SK-N-SH (cell line): ENCODE measurements at regions not wholly inside any gene's neighbourhood (a gene's known extent, or its start where the extent isn't known, plus 50 kb on each side); places are given as distances from the start of the nearest gene placed in this dataset.

Experiments
- CTCF ChIA-PET: fragments of 300-600, 350-600 bp; formaldehyde crosslinking; extraction: SDS; loops from one replicate; lab custom pipeline; 2021; lab: Yijun Ruan, JAX
- POLR2A ChIA-PET: fragments of 350-600 bp; sonication (Branson Sonifier 250); formaldehyde crosslinking; extraction: SDS; loops from one replicate; lab custom pipeline; 2020; ENCODE audit warnings: antibody characterized with exemption, inconsistent platforms; lab: Yijun Ruan, JAX
- DNase-seq: peaks from one replicate; pipeline ENCODE4 v3.0.0; 2012
- H2AFZ ChIP-seq: fragments of 200-600 bp; sonication (generic); 2 replicates; pipeline ENCODE4 v1.8.1; 2016; ENCODE audit warnings: antibody characterized with exemption, mild to moderate bottlenecking, low read depth
- H3F3A ChIP-seq: fragments of 200-600 bp; sonication (generic); replicated peaks from 2 replicates; pipeline ENCODE3; 2016; ENCODE audit warnings: antibody characterized with exemption, mild to moderate bottlenecking; ENCODE audit not compliant: insufficient read depth
- H3K27ac ChIP-seq, 2 experiments: fragments of 200-500 bp in 1 of 2; fragments of 200-600 bp in 1 of 2; sonication (Bioruptor generic) in 1 of 2; sonication (generic), shearing (Covaris generic) in 1 of 2; 2 replicates each; pipeline versions ENCODE4 v1.5.1 to v1.6.1; 2014 to 2016; ENCODE audit warnings: low read depth in 2 of 2, inconsistent platforms in 1 of 2, low read length in 1 of 2, mild to moderate bottlenecking in 1 of 2, mixed read lengths in 1 of 2
- H3K27me3 ChIP-seq: fragments of 200-600 bp; sonication (generic), shearing (Covaris generic); 2 replicates; pipeline ENCODE4 v1.6.1; 2016; ENCODE audit warnings: mixed run types; ENCODE audit not compliant: insufficient read depth
- H3K36me3 ChIP-seq, 2 experiments: fragments of 200-500 bp in 1 of 2; fragments of 200-600 bp in 1 of 2; sonication (Bioruptor generic) in 1 of 2; sonication (generic) in 1 of 2; replicated peaks in 1 of 2; 2 replicates each; pipeline versions ENCODE3 to v1.5.1; 2014 to 2016; ENCODE audit warnings: low read length in 1 of 2, mild to moderate bottlenecking in 1 of 2; ENCODE audit not compliant: insufficient read depth in 2 of 2, control insufficient read depth in 1 of 2
- H3K4me1 ChIP-seq, 2 experiments: fragments of 200-500 bp in 1 of 2; fragments of 200-600 bp in 1 of 2; sonication (Bioruptor generic) in 1 of 2; sonication (generic), shearing (Covaris generic) in 1 of 2; 2 replicates each; pipeline versions ENCODE4 v1.5.1 to v1.6.1; 2014 to 2016; ENCODE audit warnings: low read depth in 1 of 2, low read length in 1 of 2, mixed run types in 1 of 2; ENCODE audit not compliant: insufficient read depth in 2 of 2, control insufficient read depth in 1 of 2
- H3K4me2 ChIP-seq: fragments of 200-600 bp; sonication (generic), shearing (Covaris generic); 2 replicates; pipeline ENCODE4 v1.6.1; 2017; ENCODE audit warnings: mixed run types
- H3K4me3 ChIP-seq, 2 experiments: fragments of 200-500 bp in 1 of 2; fragments of 200-600 bp in 1 of 2; sonication (Bioruptor generic) in 1 of 2; sonication (generic), shearing (Covaris generic) in 1 of 2; 2 replicates each; pipeline versions ENCODE4 v1.5.1 to v1.8.1; 2014 to 2016; ENCODE audit warnings: low read depth in 2 of 2, inconsistent platforms in 1 of 2, low read length in 1 of 2, mild to moderate bottlenecking in 1 of 2, mixed read lengths in 1 of 2, moderate library complexity in 1 of 2
- H3K79me2 ChIP-seq: fragments of 200-600 bp; sonication (generic); 2 replicates; pipeline ENCODE4 v1.8.1; 2017; ENCODE audit warnings: mild to moderate bottlenecking; ENCODE audit not compliant: insufficient read depth
- H3K9ac ChIP-seq: fragments of 200-600 bp; sonication (generic); 2 replicates; pipeline ENCODE4 v1.6.1; 2017; ENCODE audit warnings: mixed run types
- H3K9me2 ChIP-seq: fragments of 200-600 bp; sonication (generic); 2 replicates; pipeline ENCODE4 v1.6.1; 2017; ENCODE audit warnings: mixed run types
- H3K9me3 ChIP-seq: fragments of 200-600 bp; sonication (generic); 2 replicates; pipeline ENCODE4 v1.6.1; 2017; ENCODE audit warnings: mixed run types, mild to moderate bottlenecking, moderate library complexity
- H4K20me1 ChIP-seq: fragments of 200-600 bp; sonication (generic); 2 replicates; pipeline ENCODE4 v1.6.1; 2017; ENCODE audit warnings: mild to moderate bottlenecking, mixed run types; ENCODE audit not compliant: insufficient read depth
- CHD2 ChIP-seq: fragments of 150-350 bp; IDR thresholded peaks from 2 replicates; pipeline ENCODE4 v1.6.1; 2018; ENCODE audit warnings: low read length; ENCODE audit not compliant: partially characterized antibody
- EP300 ChIP-seq, 2 experiments: IDR thresholded peaks; 2 replicates each; pipeline versions ENCODE4 v1.4.0 to v1.6.1; 2012; ENCODE audit warnings: borderline replicate concordance in 1 of 2, low read depth in 1 of 2, low read length in 1 of 2
- EZH2phosphoT487 ChIP-seq: fragments of 200-600 bp; sonication (generic); IDR thresholded peaks from 2 replicates; pipeline ENCODE4 v1.6.1; 2017; ENCODE audit warnings: low read depth, mixed run types, mild to moderate bottlenecking, antibody characterized with exemption, moderate library complexity, borderline replicate concordance
- GATA2 ChIP-seq: sonication (generic); formaldehyde crosslinking; IDR thresholded peaks from 2 replicates; pipeline ENCODE4 v1.5.0; 2020; ENCODE audit warnings: mild to moderate bottlenecking, missing genetic modification reagents
- MEF2A ChIP-seq: IDR thresholded peaks from 2 replicates; pipeline ENCODE4 v1.4.0; 2012; ENCODE audit warnings: low read depth, borderline replicate concordance
- MXI1 ChIP-seq: IDR thresholded peaks from 2 replicates; pipeline ENCODE4 v1.6.1; 2012; ENCODE audit warnings: mild to moderate bottlenecking, low read depth, low read length, improper control_type of control experiment
- NRF1 ChIP-seq: IDR thresholded peaks from 2 replicates; pipeline ENCODE4 v1.6.1; 2012; ENCODE audit warnings: low read depth, mild to moderate bottlenecking, low read length
- RAD21 ChIP-seq: IDR thresholded peaks from 2 replicates; pipeline ENCODE4 v1.6.1; 2012; ENCODE audit warnings: mild to moderate bottlenecking, low read length
- RCOR1 ChIP-seq: fragments of 150-350 bp; IDR thresholded peaks from 2 replicates; pipeline ENCODE4 v1.6.1; 2017; ENCODE audit warnings: antibody characterized with exemption, low read length
- RXRA ChIP-seq: IDR thresholded peaks from 2 replicates; pipeline ENCODE4 v1.4.0; 2012; ENCODE audit warnings: low read depth, mild to moderate bottlenecking, borderline replicate concordance
- SIN3A ChIP-seq: IDR thresholded peaks from 2 replicates; pipeline ENCODE4 v1.6.1; 2012; ENCODE audit warnings: low read depth, mild to moderate bottlenecking, low read length, moderate library complexity, borderline replicate concordance
- YY1 ChIP-seq: IDR thresholded peaks from 2 replicates; pipeline ENCODE4 v1.4.0; 2012; ENCODE audit warnings: low read depth, mild to moderate bottlenecking
- WGBS: methylation state at CpG from one replicate; pipeline ENCODE4 v1.1.6; 2017; ENCODE audit warnings: low lambda C conversion rate; 5-methylcytosine and 5-hydroxymethylcytosine counted together
- TF ChIP-seq, protein P1 (sequence below): fragments of 200-600 bp; sonication (generic); IDR thresholded peaks from 2 replicates; pipeline ENCODE4 v1.6.1; 2017; ENCODE audit warnings: antibody characterized with exemption, mild to moderate bottlenecking, moderate library complexity
- TF ChIP-seq, protein P2 (sequence below): IDR thresholded peaks from 2 replicates; pipeline ENCODE4; 2012
- TF ChIP-seq, protein P3 (sequence below): IDR thresholded peaks from 2 replicates; pipeline ENCODE4 v1.4.0; 2012; ENCODE audit warnings: low read depth, borderline replicate concordance
- TF ChIP-seq, protein P4 (sequence below): IDR thresholded peaks from 2 replicates; pipeline ENCODE4 v1.6.1; 2012; ENCODE audit warnings: mild to moderate bottlenecking, low read depth, low read length, moderate library complexity
- TF ChIP-seq, protein P5 (sequence below): IDR thresholded peaks from 2 replicates; pipeline ENCODE4 v1.4.0; 2012; ENCODE audit warnings: low read depth

DNA sequence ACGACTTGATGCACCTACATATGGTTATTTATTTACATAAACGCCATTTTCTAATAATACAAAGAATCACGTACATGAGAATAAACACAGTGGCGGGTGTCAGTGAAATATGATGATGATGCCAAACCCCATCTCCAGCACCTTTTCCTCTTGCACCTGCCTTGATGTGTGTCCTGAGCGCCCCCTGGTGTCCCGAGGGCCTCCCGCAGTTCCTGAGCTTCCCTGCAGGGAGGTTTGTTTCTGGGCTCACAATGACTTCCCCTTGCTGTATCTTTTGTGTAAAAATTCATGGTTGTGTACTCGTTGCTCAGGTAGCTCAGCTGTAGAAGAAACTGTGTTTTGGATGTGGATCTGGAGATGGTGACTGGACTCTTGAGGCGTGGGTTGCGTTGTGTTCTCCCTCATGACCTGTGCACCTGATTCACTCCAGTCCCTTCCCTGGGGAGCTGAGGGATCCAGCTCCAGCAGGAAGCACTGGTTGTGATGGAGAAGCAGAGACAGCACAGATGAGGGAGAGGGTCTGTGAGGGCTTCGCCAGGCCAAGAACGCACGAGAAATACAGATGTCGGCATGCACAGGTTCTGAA lies 1037.8 kb downstream of the TMEM121 start:
- Histone ChIP-seq H3K9ac (no peak overlapping the region), H4K20me1 (no peaks in the 10 kb centered on the region), H3K79me2 (no peaks in the 10 kb centered on the region), H3K4me2 (no peak overlapping the region), H3K27me3 (peaks cover 19% of the 10 kb centered on the region; the same call in 1 of the 2 replicates), H3K4me1 (no peaks in the 10 kb centered on the region), H3K27ac (no peak overlapping the region), H3F3A (no peaks in the 10 kb centered on the region), H2AFZ (no peak overlapping the region), H3K4me3 (no peak overlapping the region), H3K36me3 (no peaks in the 10 kb centered on the region), H3K9me2 (no peaks in the 10 kb centered on the region), H3K9me3 (no peaks in the 10 kb centered on the region)
- POLR2A ChIA-PET: no interaction called here
- 14% methylated on average over 14 of the region's 14 CpGs for whole genome bisulfite sequencing
- peak; percentile 45 for DNase-seq
- CTCF ChIA-PET: interaction anchor here (0.7 to 4.2 kb wide), 19 partner anchors 7 to 307 kb away, joined by 3 to 16 read pairs (median 4); no protein-coding TSS in a partner anchor
- TF ChIP-seq, protein P1, sequence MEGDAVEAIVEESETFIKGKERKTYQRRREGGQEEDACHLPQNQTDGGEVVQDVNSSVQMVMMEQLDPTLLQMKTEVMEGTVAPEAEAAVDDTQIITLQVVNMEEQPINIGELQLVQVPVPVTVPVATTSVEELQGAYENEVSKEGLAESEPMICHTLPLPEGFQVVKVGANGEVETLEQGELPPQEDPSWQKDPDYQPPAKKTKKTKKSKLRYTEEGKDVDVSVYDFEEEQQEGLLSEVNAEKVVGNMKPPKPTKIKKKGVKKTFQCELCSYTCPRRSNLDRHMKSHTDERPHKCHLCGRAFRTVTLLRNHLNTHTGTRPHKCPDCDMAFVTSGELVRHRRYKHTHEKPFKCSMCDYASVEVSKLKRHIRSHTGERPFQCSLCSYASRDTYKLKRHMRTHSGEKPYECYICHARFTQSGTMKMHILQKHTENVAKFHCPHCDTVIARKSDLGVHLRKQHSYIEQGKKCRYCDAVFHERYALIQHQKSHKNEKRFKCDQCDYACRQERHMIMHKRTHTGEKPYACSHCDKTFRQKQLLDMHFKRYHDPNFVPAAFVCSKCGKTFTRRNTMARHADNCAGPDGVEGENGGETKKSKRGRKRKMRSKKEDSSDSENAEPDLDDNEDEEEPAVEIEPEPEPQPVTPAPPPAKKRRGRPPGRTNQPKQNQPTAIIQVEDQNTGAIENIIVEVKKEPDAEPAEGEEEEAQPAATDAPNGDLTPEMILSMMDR: peak; percentile 74
- TF ChIP-seq MEF2A (no peak), RAD21 (peak; percentile 37), GATA2 (CRISPR knock-in tag) (no peak), EZH2phosphoT487 (no peak)

DNA sequence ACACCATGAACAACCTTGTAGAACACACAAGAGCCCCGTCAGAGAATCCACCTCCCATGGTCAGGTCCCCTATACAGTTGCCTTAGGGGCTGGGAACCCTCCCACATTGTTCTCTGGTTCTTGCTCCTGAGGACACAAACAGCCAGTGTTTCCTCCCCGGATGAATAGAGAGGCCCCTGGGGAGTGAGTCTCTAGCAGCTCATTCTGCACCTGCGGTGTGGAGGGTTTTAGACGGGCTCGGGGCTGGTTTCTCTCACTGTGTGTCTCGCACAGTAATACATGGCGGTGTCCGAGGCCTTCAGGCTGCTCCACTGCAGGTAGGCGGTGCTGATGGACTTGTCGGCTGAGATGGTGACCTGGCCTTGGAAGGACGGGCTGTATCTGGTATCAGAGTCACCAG lies 1052.1 kb downstream of the TMEM121 start:
- no peaks in the 10 kb centered on the region for H3K4me1 ChIP-seq
- H3K9me3 ChIP-seq: no peaks in the 10 kb centered on the region
- no peaks in the 10 kb centered on the region for H3K79me2 ChIP-seq
- H3K9ac ChIP-seq: no peak overlapping the region
- H3F3A ChIP-seq: no peaks in the 10 kb centered on the region
- ChIA-PET POLR2A (no interaction called here), CTCF (interaction anchor here (1.5 kb wide), 1 partner anchor 40 kb away, joined by 4 read pairs; no protein-coding TSS in a partner anchor)
- 2% methylated on average over 11 of the region's 11 CpGs for WGBS
- H3K27me3 ChIP-seq: peaks cover 22% of the 10 kb centered on the region; the same call in 1 of the 2 replicates
- no peak overlapping the region for H3K4me2 ChIP-seq
- H3K9me2 ChIP-seq: no peaks in the 10 kb centered on the region
- H3K27ac ChIP-seq: no peak overlapping the region
- no peaks in the 10 kb centered on the region for H3K36me3 ChIP-seq
- no peak overlapping the region for H2AFZ ChIP-seq
- no peaks in the 10 kb centered on the region for H4K20me1 ChIP-seq
- H3K4me3 ChIP-seq: no peak overlapping the region
- no peak for DNase-seq
- TF ChIP-seq, protein P2, sequence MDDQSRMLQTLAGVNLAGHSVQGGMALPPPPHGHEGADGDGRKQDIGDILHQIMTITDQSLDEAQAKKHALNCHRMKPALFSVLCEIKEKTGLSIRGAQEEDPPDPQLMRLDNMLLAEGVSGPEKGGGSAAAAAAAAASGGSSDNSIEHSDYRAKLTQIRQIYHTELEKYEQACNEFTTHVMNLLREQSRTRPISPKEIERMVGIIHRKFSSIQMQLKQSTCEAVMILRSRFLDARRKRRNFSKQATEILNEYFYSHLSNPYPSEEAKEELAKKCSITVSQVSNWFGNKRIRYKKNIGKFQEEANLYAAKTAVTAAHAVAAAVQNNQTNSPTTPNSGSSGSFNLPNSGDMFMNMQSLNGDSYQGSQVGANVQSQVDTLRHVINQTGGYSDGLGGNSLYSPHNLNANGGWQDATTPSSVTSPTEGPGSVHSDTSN: no peak
- no peak for TF ChIP-seq YY1
- no peak for TF ChIP-seq MXI1
- TF ChIP-seq EP300 (IDR thresholded peaks at IDR 0.05; ENCODE audit: borderline replicate concordance in 1 of 2, low read depth in 1 of 2, low read length in 1 of 2): no peak
- TF ChIP-seq, protein P3, sequence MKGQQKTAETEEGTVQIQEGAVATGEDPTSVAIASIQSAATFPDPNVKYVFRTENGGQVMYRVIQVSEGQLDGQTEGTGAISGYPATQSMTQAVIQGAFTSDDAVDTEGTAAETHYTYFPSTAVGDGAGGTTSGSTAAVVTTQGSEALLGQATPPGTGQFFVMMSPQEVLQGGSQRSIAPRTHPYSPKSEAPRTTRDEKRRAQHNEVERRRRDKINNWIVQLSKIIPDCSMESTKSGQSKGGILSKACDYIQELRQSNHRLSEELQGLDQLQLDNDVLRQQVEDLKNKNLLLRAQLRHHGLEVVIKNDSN: no peak
- no peak for TF ChIP-seq CHD2
- no peak for TF ChIP-seq NRF1
- no peak for TF ChIP-seq SIN3A
- no peak for TF ChIP-seq RCOR1
- TF ChIP-seq RAD21: no peak
- no peak for TF ChIP-seq RXRA
- TF ChIP-seq, protein P4, sequence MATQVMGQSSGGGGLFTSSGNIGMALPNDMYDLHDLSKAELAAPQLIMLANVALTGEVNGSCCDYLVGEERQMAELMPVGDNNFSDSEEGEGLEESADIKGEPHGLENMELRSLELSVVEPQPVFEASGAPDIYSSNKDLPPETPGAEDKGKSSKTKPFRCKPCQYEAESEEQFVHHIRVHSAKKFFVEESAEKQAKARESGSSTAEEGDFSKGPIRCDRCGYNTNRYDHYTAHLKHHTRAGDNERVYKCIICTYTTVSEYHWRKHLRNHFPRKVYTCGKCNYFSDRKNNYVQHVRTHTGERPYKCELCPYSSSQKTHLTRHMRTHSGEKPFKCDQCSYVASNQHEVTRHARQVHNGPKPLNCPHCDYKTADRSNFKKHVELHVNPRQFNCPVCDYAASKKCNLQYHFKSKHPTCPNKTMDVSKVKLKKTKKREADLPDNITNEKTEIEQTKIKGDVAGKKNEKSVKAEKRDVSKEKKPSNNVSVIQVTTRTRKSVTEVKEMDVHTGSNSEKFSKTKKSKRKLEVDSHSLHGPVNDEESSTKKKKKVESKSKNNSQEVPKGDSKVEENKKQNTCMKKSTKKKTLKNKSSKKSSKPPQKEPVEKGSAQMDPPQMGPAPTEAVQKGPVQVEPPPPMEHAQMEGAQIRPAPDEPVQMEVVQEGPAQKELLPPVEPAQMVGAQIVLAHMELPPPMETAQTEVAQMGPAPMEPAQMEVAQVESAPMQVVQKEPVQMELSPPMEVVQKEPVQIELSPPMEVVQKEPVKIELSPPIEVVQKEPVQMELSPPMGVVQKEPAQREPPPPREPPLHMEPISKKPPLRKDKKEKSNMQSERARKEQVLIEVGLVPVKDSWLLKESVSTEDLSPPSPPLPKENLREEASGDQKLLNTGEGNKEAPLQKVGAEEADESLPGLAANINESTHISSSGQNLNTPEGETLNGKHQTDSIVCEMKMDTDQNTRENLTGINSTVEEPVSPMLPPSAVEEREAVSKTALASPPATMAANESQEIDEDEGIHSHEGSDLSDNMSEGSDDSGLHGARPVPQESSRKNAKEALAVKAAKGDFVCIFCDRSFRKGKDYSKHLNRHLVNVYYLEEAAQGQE: no peak
- TF ChIP-seq, protein P5, sequence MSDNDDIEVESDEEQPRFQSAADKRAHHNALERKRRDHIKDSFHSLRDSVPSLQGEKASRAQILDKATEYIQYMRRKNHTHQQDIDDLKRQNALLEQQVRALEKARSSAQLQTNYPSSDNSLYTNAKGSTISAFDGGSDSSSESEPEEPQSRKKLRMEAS: no peak
